Keratinocyte (primary cell): ENCODE measurements at regions not wholly inside any gene's neighbourhood (a gene's known extent, or its start where the extent isn't known, plus 50 kb on each side); places are given as distances from the start of the nearest gene placed in this dataset.

Experiments
- EZH2 ChIP-seq: IDR thresholded peaks from one replicate; pipeline ENCODE4 v1.6.1; 2012; ENCODE audit warnings: inconsistent platforms, mild to moderate bottlenecking, low read length, moderate library complexity
- TF ChIP-seq, protein P1 (sequence below), 3 experiments: IDR thresholded peaks in 1 of 3; conservative IDR thresholded peaks in 1 of 3; optimal IDR thresholded peaks in 1 of 3; 2 replicates in 2 of 3; 3 replicates in 1 of 3; pipeline versions ENCODE3 to v1.5.1; 2011; ENCODE audit warnings: low read length in 3 of 3, mild to moderate bottlenecking in 3 of 3, moderate library complexity in 2 of 3, control low read depth in 1 of 3, inconsistent platforms in 1 of 3; ENCODE audit not compliant: insufficient read depth in 2 of 3; ENCODE audit errors: extremely low read depth in 1 of 3

GRCh38 chr2:107337209-107337898 is 451.4 kb upstream of the ST6GAL2 start:
- TF ChIP-seq, protein P1, sequence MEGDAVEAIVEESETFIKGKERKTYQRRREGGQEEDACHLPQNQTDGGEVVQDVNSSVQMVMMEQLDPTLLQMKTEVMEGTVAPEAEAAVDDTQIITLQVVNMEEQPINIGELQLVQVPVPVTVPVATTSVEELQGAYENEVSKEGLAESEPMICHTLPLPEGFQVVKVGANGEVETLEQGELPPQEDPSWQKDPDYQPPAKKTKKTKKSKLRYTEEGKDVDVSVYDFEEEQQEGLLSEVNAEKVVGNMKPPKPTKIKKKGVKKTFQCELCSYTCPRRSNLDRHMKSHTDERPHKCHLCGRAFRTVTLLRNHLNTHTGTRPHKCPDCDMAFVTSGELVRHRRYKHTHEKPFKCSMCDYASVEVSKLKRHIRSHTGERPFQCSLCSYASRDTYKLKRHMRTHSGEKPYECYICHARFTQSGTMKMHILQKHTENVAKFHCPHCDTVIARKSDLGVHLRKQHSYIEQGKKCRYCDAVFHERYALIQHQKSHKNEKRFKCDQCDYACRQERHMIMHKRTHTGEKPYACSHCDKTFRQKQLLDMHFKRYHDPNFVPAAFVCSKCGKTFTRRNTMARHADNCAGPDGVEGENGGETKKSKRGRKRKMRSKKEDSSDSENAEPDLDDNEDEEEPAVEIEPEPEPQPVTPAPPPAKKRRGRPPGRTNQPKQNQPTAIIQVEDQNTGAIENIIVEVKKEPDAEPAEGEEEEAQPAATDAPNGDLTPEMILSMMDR (optimal IDR thresholded peaks at IDR 0.05 in 1 of 3, IDR thresholded peaks at IDR 0.05 in 1 of 3, conservative IDR thresholded peaks at IDR 0.05 in 1 of 3; ENCODE audit: extremely low read depth in 1 of 3, insufficient read depth in 2 of 3, low read length in 3 of 3) = no peak
- no peak for TF ChIP-seq EZH2
